ENCODE measurements at regions not wholly inside any gene's neighbourhood (a gene's known extent, or its start where the extent isn't known, plus 50 kb on each side); places are given as distances from the start of the nearest gene placed in this dataset.

DNA sequence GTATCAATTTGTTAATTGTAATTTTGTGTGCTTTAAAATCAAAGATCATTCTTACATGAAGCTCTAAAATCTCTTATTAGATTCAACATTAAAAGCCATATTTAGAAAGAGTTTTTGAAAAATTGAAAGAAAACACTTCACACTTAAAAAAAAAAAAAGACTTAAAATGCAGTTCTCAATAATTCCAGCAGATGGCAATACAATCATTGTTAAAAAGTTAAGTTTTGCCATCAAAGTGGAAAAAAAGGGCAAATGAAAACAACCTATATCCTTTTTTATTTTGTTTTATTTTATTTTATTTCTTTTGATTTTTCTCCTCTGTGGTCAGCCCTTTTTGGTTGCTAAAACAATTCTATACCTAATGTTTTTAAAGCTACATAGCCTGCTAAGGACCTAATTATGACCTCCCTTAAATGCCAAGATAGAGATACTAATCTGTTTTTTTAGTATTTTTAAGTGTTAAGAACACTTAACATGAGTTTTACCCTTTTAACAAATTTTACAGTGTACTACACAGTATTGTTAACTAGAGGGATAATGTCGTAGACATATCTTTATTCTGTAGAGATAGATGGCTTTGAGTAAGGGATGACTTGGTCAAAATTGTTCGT lies 154.2 kb upstream of the DAB2 start:
- H3K27ac ChIP-seq, result no peak overlapping the region
- no peaks in the 10 kb centered on the region for H3K9me3 ChIP-seq
- no peaks in the 10 kb centered on the region for H3K27me3 ChIP-seq
- no peak overlapping the region for H3K4me3 ChIP-seq
- TF ChIP-seq, protein P1, sequence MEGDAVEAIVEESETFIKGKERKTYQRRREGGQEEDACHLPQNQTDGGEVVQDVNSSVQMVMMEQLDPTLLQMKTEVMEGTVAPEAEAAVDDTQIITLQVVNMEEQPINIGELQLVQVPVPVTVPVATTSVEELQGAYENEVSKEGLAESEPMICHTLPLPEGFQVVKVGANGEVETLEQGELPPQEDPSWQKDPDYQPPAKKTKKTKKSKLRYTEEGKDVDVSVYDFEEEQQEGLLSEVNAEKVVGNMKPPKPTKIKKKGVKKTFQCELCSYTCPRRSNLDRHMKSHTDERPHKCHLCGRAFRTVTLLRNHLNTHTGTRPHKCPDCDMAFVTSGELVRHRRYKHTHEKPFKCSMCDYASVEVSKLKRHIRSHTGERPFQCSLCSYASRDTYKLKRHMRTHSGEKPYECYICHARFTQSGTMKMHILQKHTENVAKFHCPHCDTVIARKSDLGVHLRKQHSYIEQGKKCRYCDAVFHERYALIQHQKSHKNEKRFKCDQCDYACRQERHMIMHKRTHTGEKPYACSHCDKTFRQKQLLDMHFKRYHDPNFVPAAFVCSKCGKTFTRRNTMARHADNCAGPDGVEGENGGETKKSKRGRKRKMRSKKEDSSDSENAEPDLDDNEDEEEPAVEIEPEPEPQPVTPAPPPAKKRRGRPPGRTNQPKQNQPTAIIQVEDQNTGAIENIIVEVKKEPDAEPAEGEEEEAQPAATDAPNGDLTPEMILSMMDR (IDR thresholded peaks at IDR 0.05), result peak; percentile 62 to 81
- H3K4me1 ChIP-seq, result no peaks in the 10 kb centered on the region
- no peaks in the 10 kb centered on the region for H3K36me3 ChIP-seq
- DNase-seq (ENCODE audit: low spot score), result no peak

DNA sequence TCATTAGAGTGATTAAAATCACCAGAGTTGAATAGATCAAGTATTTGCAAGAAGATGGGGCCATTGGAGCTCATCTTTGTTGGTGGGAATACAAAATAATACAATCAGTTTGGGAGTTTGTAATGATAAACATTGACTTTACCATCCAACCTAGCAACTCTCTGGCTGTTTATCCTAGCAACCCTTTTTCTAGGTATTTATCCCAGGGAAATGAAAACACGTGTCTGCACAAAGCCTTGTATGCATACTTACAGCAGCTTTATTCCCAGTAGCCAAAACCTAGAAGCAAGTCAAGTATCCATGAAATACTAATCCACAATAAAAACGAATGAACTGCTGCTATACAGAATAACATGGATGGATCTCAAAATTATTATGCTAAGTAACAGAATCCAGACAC lies 152.7 kb upstream of the DAB2 start:
- H3K27ac ChIP-seq, result no peak overlapping the region
- no peak overlapping the region for H3K4me3 ChIP-seq
- H3K36me3 ChIP-seq, result no peaks in the 10 kb centered on the region
- TF ChIP-seq, protein P1 (IDR thresholded peaks at IDR 0.05), result no peak
- no peaks in the 10 kb centered on the region for H3K4me1 ChIP-seq
- no peak for DNase-seq (ENCODE audit: low spot score)
- no peaks in the 10 kb centered on the region for H3K9me3 ChIP-seq
- H3K27me3 ChIP-seq, result no peaks in the 10 kb centered on the region

DNA sequence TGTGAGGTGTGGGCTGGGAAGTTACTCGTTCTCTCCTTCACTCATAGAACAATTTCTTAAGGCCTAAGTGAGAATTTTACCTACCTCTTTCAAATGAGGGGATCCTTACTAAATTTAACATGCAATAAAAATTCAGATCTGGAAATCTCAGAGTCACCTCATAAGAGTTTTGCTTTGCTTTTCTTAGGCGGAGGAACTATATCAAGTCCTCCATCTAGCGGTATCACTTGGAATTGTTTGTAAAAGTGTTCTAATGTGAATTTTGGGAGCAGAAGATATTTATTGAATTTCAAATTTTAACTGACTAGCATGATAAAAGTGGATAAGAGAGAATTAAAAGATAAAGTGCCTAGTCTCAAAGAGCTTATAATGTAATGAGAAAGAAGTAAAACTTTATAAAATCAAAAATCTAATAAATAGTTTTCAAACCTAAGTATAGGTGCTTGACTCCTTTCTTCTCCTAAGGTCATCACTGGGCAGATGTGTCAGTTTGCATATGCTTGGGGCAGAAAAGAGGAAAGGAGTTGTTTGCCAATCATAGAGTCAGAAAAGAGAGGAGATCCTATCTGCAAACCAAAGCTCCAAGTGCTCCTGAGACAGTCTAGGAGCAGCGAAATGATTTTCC lies 145.7 kb upstream of the DAB2 start:
- H3K36me3 ChIP-seq, result no peaks in the 10 kb centered on the region
- H3K4me3 ChIP-seq, result no peak overlapping the region
- TF ChIP-seq, protein P1 (IDR thresholded peaks at IDR 0.05), result peak; percentile 12 to 72
- no peaks in the 10 kb centered on the region for H3K9me3 ChIP-seq
- no peak overlapping the region for H3K27ac ChIP-seq
- no peaks in the 10 kb centered on the region for H3K4me1 ChIP-seq
- no peaks in the 10 kb centered on the region for H3K27me3 ChIP-seq
- no peak for DNase-seq (ENCODE audit: low spot score)

DNA sequence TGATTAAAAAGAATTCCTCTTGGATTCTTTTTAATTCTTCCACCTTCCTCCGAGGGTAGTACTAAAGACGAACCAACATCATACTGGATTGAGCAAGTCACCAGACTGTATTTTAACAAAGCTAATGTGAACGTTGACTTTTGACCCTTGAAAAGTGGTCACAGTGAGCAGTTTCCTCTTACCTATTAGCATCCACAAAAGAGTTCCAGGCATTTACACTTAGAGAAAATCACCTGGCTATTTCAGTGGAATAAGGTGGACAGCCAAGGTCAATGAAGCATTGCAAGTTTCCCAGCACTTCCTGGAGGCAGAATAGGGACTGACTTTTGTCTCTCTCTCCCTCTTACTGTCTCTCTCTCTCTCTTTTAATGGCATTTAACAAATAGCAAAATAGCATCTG lies 145.1 kb upstream of the DAB2 start:
- Histone ChIP-seq H3K36me3 (no peaks in the 10 kb centered on the region), H3K4me1 (no peaks in the 10 kb centered on the region), H3K27me3 (no peaks in the 10 kb centered on the region), H3K4me3 (no peak overlapping the region), H3K27ac (no peak overlapping the region), H3K9me3 (no peaks in the 10 kb centered on the region)
- TF ChIP-seq, protein P1 (IDR thresholded peaks at IDR 0.05), result no peak
- no peak for DNase-seq (ENCODE audit: low spot score)

DNA sequence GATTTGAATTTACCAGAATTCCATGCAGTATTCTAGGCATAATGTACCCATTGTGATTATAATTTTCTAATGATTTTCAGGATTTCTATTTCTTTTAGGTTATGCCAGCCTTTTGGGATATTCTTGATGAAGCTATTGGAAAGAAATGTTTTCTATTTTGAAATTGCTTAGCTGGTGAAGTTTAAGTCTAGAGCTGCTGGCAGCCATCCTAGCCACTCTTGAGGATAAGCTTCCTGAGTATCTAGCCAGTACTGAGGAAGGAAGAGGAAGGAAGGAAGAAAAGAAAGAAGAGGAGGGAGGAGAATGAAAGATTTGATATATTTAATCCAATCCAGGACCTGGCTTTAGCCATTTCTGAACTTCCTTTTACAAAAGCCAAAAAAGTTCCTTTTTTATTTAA lies 142.1 kb upstream of the DAB2 start:
- H3K27me3 ChIP-seq, result no peaks in the 10 kb centered on the region
- H3K9me3 ChIP-seq, result no peaks in the 10 kb centered on the region
- TF ChIP-seq, protein P1 (IDR thresholded peaks at IDR 0.05), result no peak
- DNase-seq (ENCODE audit: low spot score), result no peak
- no peak overlapping the region for H3K27ac ChIP-seq
- H3K4me1 ChIP-seq, result no peaks in the 10 kb centered on the region
- no peak overlapping the region for H3K4me3 ChIP-seq
- H3K36me3 ChIP-seq, result no peaks in the 10 kb centered on the region

DNA sequence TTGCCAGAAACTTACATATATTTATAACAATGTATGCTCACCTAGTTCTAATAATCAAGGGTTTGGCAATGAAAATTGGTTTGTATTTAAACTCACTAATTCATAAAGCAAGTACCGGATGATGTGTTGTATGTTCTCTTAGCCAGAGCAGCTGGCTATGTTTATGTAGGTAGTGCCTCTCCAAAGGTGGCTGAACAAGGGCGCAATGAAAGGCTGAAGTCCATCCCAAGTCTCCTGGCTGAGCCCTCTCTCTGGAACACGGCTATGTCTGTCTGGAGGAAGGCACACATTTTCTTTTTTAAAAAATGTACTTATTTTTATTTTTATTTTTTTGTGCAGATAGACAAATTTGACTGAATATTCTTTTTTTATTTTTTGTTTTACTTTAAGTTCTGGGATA lies 141.2 kb upstream of the DAB2 start:
- no peaks in the 10 kb centered on the region for H3K9me3 ChIP-seq
- H3K27ac ChIP-seq, result no peak overlapping the region
- DNase-seq (ENCODE audit: low spot score), result no peak
- H3K36me3 ChIP-seq, result no peaks in the 10 kb centered on the region
- TF ChIP-seq, protein P1 (IDR thresholded peaks at IDR 0.05), result no peak
- H3K4me3 ChIP-seq, result no peak overlapping the region
- H3K4me1 ChIP-seq, result no peaks in the 10 kb centered on the region
- no peaks in the 10 kb centered on the region for H3K27me3 ChIP-seq

Measured in right atrium auricular region (tissue), 2 donors.